Caco-2 (cell line): ENCODE measurements at regions not wholly inside any gene's neighbourhood (a gene's known extent, or its start where the extent isn't known, plus 50 kb on each side); places are given as distances from the start of the nearest gene placed in this dataset.
A peak's percentile ranks its signal among the peaks of the same experiment; 100 is the strongest.

Source experiments
- BruUV-seq: library from RNA; stranded (reverse); fragments of 400-500 nt; replicated peaks from 2 replicates; lab custom pipeline; 2021; lab: Mats Ljungman, UMichigan
- CTCF ChIA-PET: fragments of 300-600 bp; sonication (Branson Sonifier 250); formaldehyde crosslinking; loops from one replicate; lab custom pipeline; 2022; ENCODE audit warnings: antibody characterized with exemption; lab: Charles Lee
- POLR2A ChIA-PET: fragments of 300-600 bp; sonication (Branson Sonifier 250); formaldehyde crosslinking; loops from one replicate; lab custom pipeline; 2022; ENCODE audit warnings: antibody characterized with exemption; lab: Charles Lee
- DNase-seq, 2 experiments: peaks; one replicate each; pipeline versions ENCODE4 v3.0.0 to v3.0.0-alpha.2; 2020 to 2022
- H3K27me3 ChIP-seq: replicated peaks from 2 replicates; pipeline ENCODE4 v1.6.0; 2011; ENCODE audit warnings: low read length; ENCODE audit not compliant: control insufficient read depth, insufficient read depth
- H3K36me3 ChIP-seq: 2 replicates; pipeline ENCODE4 v1.5.1; 2011; ENCODE audit warnings: low read length; ENCODE audit not compliant: control insufficient read depth, insufficient read depth
- H3K4me1 ChIP-seq: fragments of 250-450 bp; sonication (Bioruptor Pico); 2 replicates; pipeline ENCODE4 v1.5.1; 2020; ENCODE audit warnings: mild to moderate bottlenecking
- H3K4me3 ChIP-seq: 2 replicates; pipeline ENCODE4 v1.5.1; 2011; ENCODE audit warnings: low read depth, mild to moderate bottlenecking, control low read depth, low read length
- H3K9me3 ChIP-seq: fragments of 250-450 bp; sonication (Bioruptor Pico); 2 replicates; pipeline ENCODE4 v1.5.1; 2020; ENCODE audit warnings: mild to moderate bottlenecking, moderate library complexity
- H3K27ac Mint-ChIP-seq: one replicate; pipeline ENCODE4 v1.8.0; 2022; ENCODE audit warnings: mixed read lengths; ENCODE audit not compliant: unreplicated experiment
- H3K27me3 Mint-ChIP-seq: one replicate; pipeline ENCODE4 v1.8.0; 2022; ENCODE audit warnings: mixed read lengths; ENCODE audit not compliant: insufficient read depth, unreplicated experiment
- H3K36me3 Mint-ChIP-seq: one replicate; pipeline ENCODE4 v1.8.0; 2022; ENCODE audit warnings: mild to moderate bottlenecking, mixed read lengths; ENCODE audit not compliant: insufficient read depth, unreplicated experiment
- H3K4me1 Mint-ChIP-seq: one replicate; pipeline ENCODE4 v1.8.0; 2022; ENCODE audit warnings: low read depth, mixed read lengths; ENCODE audit not compliant: unreplicated experiment
- H3K4me3 Mint-ChIP-seq: one replicate; pipeline ENCODE4 v1.8.0; 2022; ENCODE audit warnings: mild to moderate bottlenecking, moderate library complexity, mixed read lengths; ENCODE audit not compliant: unreplicated experiment
- H3K9me3 Mint-ChIP-seq: one replicate; pipeline ENCODE4 v1.8.0; 2022; ENCODE audit warnings: mixed read lengths; ENCODE audit not compliant: unreplicated experiment
- CTCF ChIP-seq, 2 experiments: fragments of 200-600 bp in 1 of 2; IDR thresholded peaks; 1 replicate in 1 of 2; 2 replicates in 1 of 2; pipeline versions ENCODE4 v1.5.1 to v1.8.0; 2011 to 2022; ENCODE audit warnings: antibody characterized with exemption in 1 of 2, control low read depth in 1 of 2, inconsistent platforms in 1 of 2, low read depth in 1 of 2, low read length in 1 of 2, mild to moderate bottlenecking in 1 of 2, moderate library complexity in 1 of 2; ENCODE audit not compliant: insufficient read depth in 1 of 2, severe bottlenecking in 1 of 2, unreplicated experiment in 1 of 2
- intact Hi-C: fragments of 100-400 bp; cut with micrococcal nuclease; formaldehyde crosslinking; loops from one replicate; pipeline ENCODE4 v1.10.0; 2022; ENCODE audit not compliant: unreplicated experiment

- BruUV-seq: no TSS peak
- no peak overlapping the region for H3K27ac Mint-ChIP-seq
- Histone ChIP-seq H3K4me1 (no peaks in the 10 kb centered on the region), H3K4me3 (no peak overlapping the region), H3K9me3 (peaks cover 6% of the 10 kb centered on the region; the same call in 1 of the 2 replicates), H3K27me3 (no peaks in the 10 kb centered on the region), H3K36me3 (no peaks in the 10 kb centered on the region)
- no peaks in the 10 kb centered on the region for H3K36me3 Mint-ChIP-seq
- H3K4me3 Mint-ChIP-seq: no peak overlapping the region
- ChIA-PET POLR2A (no interaction called here), CTCF (no interaction called here)
- peaks cover 10% of the 10 kb centered on the region for H3K9me3 Mint-ChIP-seq
- H3K27me3 Mint-ChIP-seq: no peaks in the 10 kb centered on the region
- DNase-seq: no peak
- intact Hi-C loops: no loop called here
- TF ChIP-seq CTCF (IDR thresholded peaks at IDR 0.05; ENCODE audit: insufficient read depth in 1 of 2, low read depth in 1 of 2, low read length in 1 of 2, severe bottlenecking in 1 of 2, unreplicated experiment in 1 of 2): no peak
- no peaks in the 10 kb centered on the region for H3K4me1 Mint-ChIP-seq
These were observed 508.4 kb downstream of the HDGFL1 start for GRCh38 chr6:23077772-23078171.

- no peaks in the 10 kb centered on the region for H3K4me1 ChIP-seq
- no TSS peak for BruUV-seq
- H3K36me3 ChIP-seq: no peaks in the 10 kb centered on the region
- Mint-ChIP-seq H3K4me1 (no peaks in the 10 kb centered on the region), H3K27me3 (no peaks in the 10 kb centered on the region), H3K36me3 (no peaks in the 10 kb centered on the region), H3K9me3 (no peaks in the 10 kb centered on the region), H3K4me3 (no peak overlapping the region), H3K27ac (no peak overlapping the region)
- CTCF ChIA-PET: interaction anchor here (0.5 kb wide), 1 partner anchor 189 kb away, joined by 3 read pairs; no protein-coding TSS in a partner anchor
- no peak overlapping the region for H3K4me3 ChIP-seq
- peak in 1 of 2 experiments; percentile 6 for TF ChIP-seq CTCF (IDR thresholded peaks at IDR 0.05; ENCODE audit: insufficient read depth in 1 of 2, low read depth in 1 of 2, low read length in 1 of 2, severe bottlenecking in 1 of 2, unreplicated experiment in 1 of 2)
- POLR2A ChIA-PET: no interaction called here
- intact Hi-C loops: no loop called here
- H3K9me3 ChIP-seq: no peaks in the 10 kb centered on the region
- H3K27me3 ChIP-seq: no peaks in the 10 kb centered on the region
- no peak for DNase-seq
These were observed 512.3 kb downstream of the HDGFL1 start for GRCh38 chr6:23081701-23082100.

GRCh38 chr6:23086100-23086499 lies 516.7 kb downstream of the HDGFL1 start:
- Histone ChIP-seq H3K27me3 (no peaks in the 10 kb centered on the region), H3K4me3 (no peak overlapping the region), H3K4me1 (no peaks in the 10 kb centered on the region), H3K36me3 (no peaks in the 10 kb centered on the region), H3K9me3 (no peaks in the 10 kb centered on the region)
- ChIA-PET POLR2A (no interaction called here), CTCF (no interaction called here)
- H3K4me1 Mint-ChIP-seq: no peaks in the 10 kb centered on the region
- intact Hi-C loops: no loop called here
- H3K36me3 Mint-ChIP-seq: no peaks in the 10 kb centered on the region
- no peak for DNase-seq
- BruUV-seq: no TSS peak
- H3K27ac Mint-ChIP-seq: no peak overlapping the region
- H3K27me3 Mint-ChIP-seq: no peaks in the 10 kb centered on the region
- no peak overlapping the region for H3K4me3 Mint-ChIP-seq
- peaks cover 10% of the 10 kb centered on the region for H3K9me3 Mint-ChIP-seq
- TF ChIP-seq CTCF (IDR thresholded peaks at IDR 0.05; ENCODE audit: insufficient read depth in 1 of 2, low read depth in 1 of 2, low read length in 1 of 2, severe bottlenecking in 1 of 2, unreplicated experiment in 1 of 2): no peak
